Pancreas (tissue), 10 donors: ENCODE measurements at regions not wholly inside any gene's neighbourhood (a gene's known extent, or its start where the extent isn't known, plus 50 kb on each side); places are given as distances from the start of the nearest gene placed in this dataset.
A peak's percentile ranks its signal among the peaks of the same experiment; 100 is the strongest.
"Not testable (repeated sequence)": the region's sequence is repeated elsewhere in the genome, so short reads cannot be mapped to it uniquely, and the experiment has no call there.

Experiments
- ATAC-seq, 4 donors: fragments of 200-7000 bp; cut with Tn5 transposase; one replicate each; pipeline versions ENCODE4 v1.8.0 to v1.9.1; 2020; ENCODE audit warnings: mild to moderate bottlenecking in 4 of 4, moderate library complexity in 4 of 4
- DNase-seq, 6 donors: peaks; one replicate each; pipeline ENCODE4 v3.0.0-alpha.2; 2020
- FAIRE-seq: peaks from 2 replicates; lab custom pipeline; 2012; peaks lifted over from hg19 to GRCh38; lab: Jason Lieb, UNC
- H3K27ac ChIP-seq, 4 donors: fragments of 200-600 bp; sonication (generic); 1 replicate in 3 of 4; 2 replicates in 1 of 4; pipeline versions ENCODE4 v1.5.0 to v1.8.0; 2020
- H3K27me3 ChIP-seq, 4 donors: fragments of 200-600 bp; one replicate each; pipeline ENCODE4 v1.8.0; 2021
- H3K36me3 ChIP-seq, 3 donors: fragments of 200-600 bp; sonication (generic) in 1 of 3; one replicate each; pipeline versions ENCODE4 v1.5.0 to v1.8.0; 2020 to 2021
- H3K4me1 ChIP-seq, 3 donors: fragments of 200-600 bp; one replicate each; pipeline ENCODE4 v1.8.0; 2021
- H3K4me3 ChIP-seq, 4 donors: fragments of 200-600 bp; sonication (generic) in 2 of 4; one replicate each; pipeline versions ENCODE4 v1.5.0 to v1.8.0; 2020 to 2021
- H3K9me3 ChIP-seq, 4 donors: fragments of 200-600 bp; one replicate each; pipeline ENCODE4 v1.8.0; 2021
- CTCF ChIP-seq, 4 donors: fragments of 200-600 bp; sonication (generic) in 3 of 4; IDR thresholded peaks; one replicate each; pipeline versions ENCODE4 v1.5.0 to v1.8.0; 2021; ENCODE audit warnings: antibody characterized with exemption in 4 of 4
- WGBS, 2 donors: extraction: QIAGEN DNeasy Blood & Tissue Kit; methylation state at CpG; one replicate each; pipeline ENCODE4 v1.1.7; 2013; 5-methylcytosine and 5-hydroxymethylcytosine counted together
- intact Hi-C, 3 donors: fragments of 100-400 bp; cut with DNase I; formaldehyde crosslinking; loops; one replicate each; pipeline versions ENCODE4 v1.11.1 to v1.14.2; 2022
- donor health status: healthy with polysubstance abuse.
- donor health status: DM: no; HTN: no; CAD: no; lungs with moderate emphysema.
- donor health status: DM: no; HTN: no; CAD: no.
- donor health status: control.
- donor health status: control.
- donor health status: Bipolar disorder and iron deficiency.
- donor health status: DM: yes; HTN: yes; CAD: no.
- donor health status: DM: no; HTN: no; CAD: no.
- donor health status: DM: no; HTN: no; CAD: no.
- donor health status: DM: yes; HTN: yes; CAD: no.

- Histone ChIP-seq H3K4me1 (no peaks in the 10 kb centered on the region), H3K4me3 (no peak overlapping the region), H3K27ac (no peak overlapping the region), H3K27me3 (no peaks in the 10 kb centered on the region), H3K9me3 (no peaks in the 10 kb centered on the region), H3K36me3 (no peaks in the 10 kb centered on the region)
- FAIRE-seq: peak; percentile 54
- ATAC-seq: no peak
- TF ChIP-seq CTCF (IDR thresholded peaks at IDR 0.05): no peak
- WGBS, 2 donors: 67 to 69% methylated on average over 2 of the region's 2 CpGs
- intact Hi-C loops: no loop called here
- no peak for DNase-seq
These were observed 160.5 kb upstream of the PDE4B start for GRCh38 chr1:65632235-65632634.

GRCh38 chr1:65640046-65640445 lies 152.6 kb upstream of the PDE4B start:
- H3K4me1 ChIP-seq: no peaks in the 10 kb centered on the region
- FAIRE-seq (no peak), ATAC-seq (no peak), DNase-seq (no peak)
- TF ChIP-seq CTCF (IDR thresholded peaks at IDR 0.05): no peak
- peaks cover 0 to 6% (median 0%) of the 10 kb centered on the region in 4 donors for H3K9me3 ChIP-seq
- intact Hi-C loops: no loop called here
- 97 to 98% methylated on average over 1 of the region's 1 CpG for WGBS, 2 donors
- H3K27me3 ChIP-seq: no peaks in the 10 kb centered on the region
- no peak overlapping the region for H3K27ac ChIP-seq
- no peaks in the 10 kb centered on the region for H3K36me3 ChIP-seq
- H3K4me3 ChIP-seq: no peak overlapping the region

GRCh38 chr1:65649185-65649584 lies 143.5 kb upstream of the PDE4B start:
- ATAC-seq, H3K9me3 ChIP-seq, H3K27ac ChIP-seq, H3K36me3 ChIP-seq, H3K4me3 ChIP-seq, DNase-seq, FAIRE-seq, H3K27me3 ChIP-seq, intact Hi-C loops, H3K4me1 ChIP-seq: not testable (repeated sequence)
- 83 to 86% methylated on average over 1 of the region's 1 CpG for WGBS, 2 donors

GRCh38 chr1:65650682-65651081 lies 142.0 kb upstream of the PDE4B start:
- FAIRE-seq (no peak), ATAC-seq (no peak), DNase-seq (no peak)
- Histone ChIP-seq H3K4me1 (no peaks in the 10 kb centered on the region), H3K27ac (no peak overlapping the region), H3K9me3 (no peaks in the 10 kb centered on the region), H3K4me3 (no peak overlapping the region), H3K36me3 (no peaks in the 10 kb centered on the region), H3K27me3 (peaks cover 0 to 2% (median 0%) of the 10 kb centered on the region in 4 donors)
- 65 to 66% methylated on average over 1 of the region's 1 CpG for WGBS, 2 donors
- no peak for TF ChIP-seq CTCF (IDR thresholded peaks at IDR 0.05)
- intact Hi-C loops: no loop called here

- H3K36me3 ChIP-seq, DNase-seq, H3K4me1 ChIP-seq, ATAC-seq, H3K9me3 ChIP-seq, intact Hi-C loops, H3K27me3 ChIP-seq, FAIRE-seq, H3K27ac ChIP-seq, H3K4me3 ChIP-seq: not testable (repeated sequence)
- WGBS, 2 donors: 62 to 68% methylated on average over 2 of the region's 2 CpGs
These were observed 138.2 kb upstream of the PDE4B start for GRCh38 chr1:65654526-65654925.

- H3K27ac ChIP-seq, H3K36me3 ChIP-seq, intact Hi-C loops, H3K4me3 ChIP-seq, FAIRE-seq, DNase-seq, H3K9me3 ChIP-seq, ATAC-seq, H3K4me1 ChIP-seq, H3K27me3 ChIP-seq: not testable (repeated sequence)
- WGBS, 2 donors: 98 to 100% methylated on average over 2 of the region's 2 CpGs
These were observed 135.1 kb upstream of the PDE4B start for GRCh38 chr1:65657609-65658008.
